Neuronal stem cell (in vitro differentiated cells): ENCODE measurements at regions not wholly inside any gene's neighbourhood (a gene's known extent, or its start where the extent isn't known, plus 50 kb on each side); places are given as distances from the start of the nearest gene placed in this dataset.
A peak's percentile ranks its signal among the peaks of the same experiment; 100 is the strongest.

Source experiments
- DNase-seq: peaks from one replicate; pipeline ENCODE4 v3.0.0-alpha.2; 2013; ENCODE audit warnings: low spot score
- H2AFZ ChIP-seq: one replicate; pipeline ENCODE4 v1.6.1; 2013; ENCODE audit warnings: mild to moderate bottlenecking, low read length, inconsistent platforms
- H2AK5ac ChIP-seq: 2 replicates; pipeline ENCODE4 v1.6.1; 2013; ENCODE audit warnings: low read depth, mild to moderate bottlenecking, inconsistent platforms, low read length, moderate library complexity, mixed read lengths
- H2BK120ac ChIP-seq: 2 replicates; pipeline ENCODE4 v1.6.1; 2013; ENCODE audit warnings: low read depth, mild to moderate bottlenecking, inconsistent platforms, low read length, moderate library complexity, mixed read lengths
- H2BK12ac ChIP-seq: one replicate; pipeline ENCODE4 v1.6.1; 2013; ENCODE audit warnings: low read length, inconsistent platforms
- H2BK15ac ChIP-seq: 2 replicates; pipeline ENCODE4 v1.6.1; 2013; ENCODE audit warnings: mild to moderate bottlenecking, low read length, inconsistent platforms, mixed read lengths
- H2BK5ac ChIP-seq: one replicate; pipeline ENCODE4 v1.6.1; 2013; ENCODE audit warnings: inconsistent platforms, mild to moderate bottlenecking, low read length, moderate library complexity
- H3K14ac ChIP-seq: one replicate; pipeline ENCODE4 v1.6.1; 2013; ENCODE audit warnings: low read length, inconsistent platforms
- H3K18ac ChIP-seq: 2 replicates; pipeline ENCODE4 v1.6.1; 2013; ENCODE audit warnings: low read length, inconsistent platforms
- H3K23ac ChIP-seq: 2 replicates; pipeline ENCODE4 v1.6.1; 2013; ENCODE audit warnings: low read depth, mild to moderate bottlenecking, mixed read lengths, low read length, inconsistent platforms; ENCODE audit not compliant: poor library complexity
- H3K27ac ChIP-seq: replicated peaks from 3 replicates; pipeline ENCODE4 v1.5.1; 2013; ENCODE audit warnings: low read length, inconsistent platforms
- H3K27me3 ChIP-seq, 3 experiments: 2 replicates each; pipeline ENCODE4 v1.6.1; 2013; ENCODE audit warnings: low read length in 3 of 3, mild to moderate bottlenecking in 2 of 3, inconsistent platforms in 1 of 3, low read depth in 1 of 3, mixed read lengths in 1 of 3, moderate library complexity in 1 of 3; ENCODE audit not compliant: control insufficient read depth in 3 of 3, insufficient read depth in 3 of 3
- H3K36me3 ChIP-seq, 2 donors: replicated peaks in 1 of 2; 2 replicates each; pipeline ENCODE4 v1.6.1; 2013; ENCODE audit warnings: low read length in 2 of 2; ENCODE audit not compliant: control insufficient read depth in 2 of 2, insufficient read depth in 2 of 2
- H3K4ac ChIP-seq: 2 replicates; pipeline ENCODE4 v1.6.1; 2013; ENCODE audit warnings: inconsistent platforms, mild to moderate bottlenecking, low read length, moderate library complexity
- H3K4me1 ChIP-seq, 2 donors: 1 replicate in 1 of 2; 2 replicates in 1 of 2; pipeline ENCODE4 v1.6.1; 2013; ENCODE audit warnings: low read length in 2 of 2, low read depth in 1 of 2; ENCODE audit not compliant: control insufficient read depth in 2 of 2, insufficient read depth in 1 of 2
- H3K4me2 ChIP-seq: one replicate; pipeline ENCODE4 v1.6.1; 2013; ENCODE audit warnings: mild to moderate bottlenecking, low read length, inconsistent platforms; ENCODE audit not compliant: insufficient read depth, poor library complexity, severe bottlenecking
- H3K4me3 ChIP-seq, 2 donors: 2 replicates each; pipeline ENCODE4 v1.5.1; 2013; ENCODE audit warnings: low read length in 2 of 2, mild to moderate bottlenecking in 2 of 2, inconsistent platforms in 1 of 2, moderate library complexity in 1 of 2
- H3K79me1 ChIP-seq: one replicate; pipeline ENCODE4 v1.6.1; 2013; ENCODE audit warnings: low read depth, mild to moderate bottlenecking, inconsistent platforms, low read length, moderate library complexity
- H3K9ac ChIP-seq: one replicate; pipeline ENCODE4 v1.6.1; 2013; ENCODE audit warnings: mild to moderate bottlenecking, low read depth, low read length, inconsistent platforms; ENCODE audit not compliant: poor library complexity
- H3K9me3 ChIP-seq, 2 donors: replicated peaks in 1 of 2; 2 replicates each; pipeline versions ENCODE3 to v1.6.1; 2013; ENCODE audit warnings: low read length in 2 of 2, mild to moderate bottlenecking in 2 of 2, inconsistent platforms in 1 of 2, low read depth in 1 of 2, mixed read lengths in 1 of 2, moderate library complexity in 1 of 2; ENCODE audit not compliant: control insufficient read depth in 2 of 2, insufficient read depth in 1 of 2
- H4K8ac ChIP-seq: one replicate; pipeline ENCODE4 v1.6.1; 2013; ENCODE audit warnings: low read depth, mild to moderate bottlenecking, inconsistent platforms, low read length, moderate library complexity
- H4K91ac ChIP-seq: one replicate; pipeline ENCODE4 v1.6.1; 2013; ENCODE audit warnings: low read length, low read depth, mild to moderate bottlenecking, inconsistent platforms; ENCODE audit not compliant: poor library complexity
- WGBS, 2 donors: extraction: QIAGEN DNeasy Blood & Tissue Kit; methylation state at CpG; one replicate each; pipeline ENCODE4 v1.1.7; 2013; ENCODE audit warnings: missing lambda C conversion rate in 2 of 2, mixed read lengths in 1 of 2; ENCODE audit not compliant: insufficient read length in 2 of 2, insufficient replicate concordance in 1 of 2; ENCODE audit errors: extremely low coverage in 2 of 2; 5-methylcytosine and 5-hydroxymethylcytosine counted together

GRCh38 chr3:194075802-194076460 lies 60.0 kb upstream of the HES1 start:
- Histone ChIP-seq H3K27ac (no peak overlapping the region), H2AK5ac (no peak overlapping the region), H2BK5ac (no peak overlapping the region), H3K4ac (no peak overlapping the region), H3K4me1 (peaks cover 17 to 35% of the 10 kb centered on the region in 2 donors), H3K4me3 (no peak overlapping the region), H3K23ac (no peak overlapping the region), H2BK15ac (no peak overlapping the region), H3K9ac (no peak overlapping the region), H3K36me3 (no peaks in the 10 kb centered on the region), H3K18ac (no peak overlapping the region), H4K91ac (no peak overlapping the region), H3K14ac (no peak overlapping the region), H2AFZ (peak overlapping the region; percentile 80), H3K4me2 (no peak overlapping the region), H3K79me1 (no peaks in the 10 kb centered on the region), H3K27me3 (peaks cover 0 to 6% (median 0%) of the 10 kb centered on the region in 3 experiments), H2BK120ac (no peak overlapping the region), H2BK12ac (no peak overlapping the region), H3K9me3 (peaks cover 1 to 4% of the 10 kb centered on the region in 2 donors), H4K8ac (no peak overlapping the region)
- no peak for DNase-seq
- WGBS, 2 donors = no CpG with 5 or more reads among the region's 6 CpGs

- Histone ChIP-seq H3K4ac (no peak overlapping the region), H3K23ac (no peak overlapping the region), H2AFZ (no peak overlapping the region), H3K9ac (no peak overlapping the region), H3K4me1 (peaks cover 14 to 35% of the 10 kb centered on the region in 2 donors), H3K14ac (no peak overlapping the region), H4K91ac (no peak overlapping the region), H2BK15ac (no peak overlapping the region), H2BK12ac (no peak overlapping the region), H3K79me1 (no peaks in the 10 kb centered on the region), H3K27ac (no peak overlapping the region), H4K8ac (no peak overlapping the region), H3K4me2 (no peak overlapping the region), H3K9me3 (peaks cover 1 to 4% of the 10 kb centered on the region in 2 donors), H3K4me3 (no peak overlapping the region), H2BK120ac (no peak overlapping the region), H2BK5ac (no peak overlapping the region), H3K18ac (peak overlapping the region; percentile 40), H3K27me3 (peaks cover 0 to 5% (median 0%) of the 10 kb centered on the region in 3 experiments), H3K36me3 (no peaks in the 10 kb centered on the region), H2AK5ac (no peak overlapping the region)
- DNase-seq = no peak
- no CpG with 5 or more reads among the region's 7 CpGs for WGBS, 2 donors
These were observed 59.5 kb upstream of the HES1 start for GRCh38 chr3:194076475-194076874.

- Histone ChIP-seq H3K9me3 (peaks cover 1 to 4% of the 10 kb centered on the region in 2 donors), H3K23ac (no peak overlapping the region), H3K4me1 (peaks cover 14 to 44% of the 10 kb centered on the region in 2 donors), H2BK15ac (no peak overlapping the region), H3K27ac (no peak overlapping the region), H3K18ac (no peak overlapping the region), H2BK120ac (no peak overlapping the region), H2AFZ (no peak overlapping the region), H2BK12ac (no peak overlapping the region), H3K4me2 (no peak overlapping the region), H3K27me3 (peaks cover 0 to 2% (median 0%) of the 10 kb centered on the region in 3 experiments), H3K79me1 (no peaks in the 10 kb centered on the region), H3K4ac (no peak overlapping the region), H2BK5ac (no peak overlapping the region), H3K14ac (no peak overlapping the region), H3K4me3 (no peak overlapping the region), H3K36me3 (no peaks in the 10 kb centered on the region), H3K9ac (no peak overlapping the region), H2AK5ac (no peak overlapping the region), H4K91ac (no peak overlapping the region), H4K8ac (no peak overlapping the region)
- no peak for DNase-seq
- no CpG with 5 or more reads among the region's 2 CpGs for WGBS, 2 donors
These were observed 58.3 kb upstream of the HES1 start for GRCh38 chr3:194077602-194078001.

GRCh38 chr3:194078045-194078821 lies 57.7 kb upstream of the HES1 start:
- Histone ChIP-seq H3K79me1 (no peaks in the 10 kb centered on the region), H3K27ac (no peak overlapping the region), H3K23ac (no peak overlapping the region), H3K14ac (no peak overlapping the region), H3K9me3 (peaks cover 1 to 4% of the 10 kb centered on the region in 2 donors), H3K9ac (no peak overlapping the region), H2BK5ac (no peak overlapping the region), H2BK12ac (no peak overlapping the region), H2BK15ac (no peak overlapping the region), H3K18ac (no peak overlapping the region), H2AFZ (no peak overlapping the region), H2BK120ac (no peak overlapping the region), H3K4me1 (peaks cover 15 to 50% of the 10 kb centered on the region in 2 donors), H4K91ac (no peak overlapping the region), H3K4ac (no peak overlapping the region), H3K4me3 (no peak overlapping the region), H3K27me3 (no peaks in the 10 kb centered on the region), H4K8ac (no peak overlapping the region), H3K36me3 (no peaks in the 10 kb centered on the region), H3K4me2 (no peak overlapping the region), H2AK5ac (no peak overlapping the region)
- no CpG with 5 or more reads among the region's 8 CpGs for WGBS, 2 donors
- DNase-seq = no peak
